HuH-7 (cell line): ENCODE measurements at regions not wholly inside any gene's neighbourhood (a gene's known extent, or its start where the extent isn't known, plus 50 kb on each side); places are given as distances from the start of the nearest gene placed in this dataset.
"Not testable (repeated sequence)": the region's sequence is repeated elsewhere in the genome, so short reads cannot be mapped to it uniquely, and the experiment has no call there.

Source experiments
- DNase-seq: peaks from one replicate; pipeline ENCODE4 v3.0.0; 2011; ENCODE audit warnings: low spot score

- no peak for DNase-seq
Measured at GRCh38 chr20:47929368-47930115, 144.3 kb upstream of the SULF2 start.

DNA sequence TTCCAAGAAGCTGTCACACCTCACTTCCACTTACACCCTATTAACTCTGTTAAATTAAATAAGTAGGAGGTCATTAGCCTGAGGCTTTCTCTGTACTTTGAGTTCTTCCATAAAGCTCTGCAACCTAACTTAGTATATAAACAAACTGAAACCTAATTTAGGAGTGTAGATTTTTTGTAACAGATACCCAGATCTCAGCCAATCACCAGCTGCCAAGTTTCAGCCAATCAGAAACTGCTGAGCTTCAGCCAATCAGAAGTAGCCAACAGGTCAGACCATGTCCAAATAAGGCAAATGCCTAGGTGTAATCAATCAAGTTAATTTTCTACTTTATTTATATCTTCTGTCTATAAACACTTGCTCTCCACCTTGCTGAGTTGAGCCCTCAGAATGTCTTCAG, 142.7 kb upstream of the SULF2 start:
- DNase-seq: no peak

GRCh38 chr20:47927385-47927851, 142.1 kb upstream of the SULF2 start:
- no peak for DNase-seq

DNA sequence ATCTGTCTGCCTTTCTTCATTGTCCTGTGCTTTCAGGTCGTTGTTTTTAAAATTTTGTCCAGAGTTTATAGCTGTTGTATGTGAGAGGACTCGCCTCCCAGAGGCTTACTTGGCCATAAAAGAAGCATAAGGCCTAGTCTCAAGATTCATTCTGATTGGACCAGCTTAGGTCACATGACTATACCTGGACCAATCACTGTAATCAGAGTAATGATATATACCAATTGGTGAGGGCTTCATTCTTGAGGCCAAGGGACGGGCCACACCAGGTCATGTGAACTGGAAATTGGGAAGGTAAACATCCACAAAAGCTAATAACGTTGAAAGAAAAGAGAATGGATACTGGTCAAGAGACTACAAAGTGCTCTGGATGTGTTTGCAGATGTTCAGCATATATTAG, 141.4 kb upstream of the SULF2 start:
- DNase-seq: no peak

DNA sequence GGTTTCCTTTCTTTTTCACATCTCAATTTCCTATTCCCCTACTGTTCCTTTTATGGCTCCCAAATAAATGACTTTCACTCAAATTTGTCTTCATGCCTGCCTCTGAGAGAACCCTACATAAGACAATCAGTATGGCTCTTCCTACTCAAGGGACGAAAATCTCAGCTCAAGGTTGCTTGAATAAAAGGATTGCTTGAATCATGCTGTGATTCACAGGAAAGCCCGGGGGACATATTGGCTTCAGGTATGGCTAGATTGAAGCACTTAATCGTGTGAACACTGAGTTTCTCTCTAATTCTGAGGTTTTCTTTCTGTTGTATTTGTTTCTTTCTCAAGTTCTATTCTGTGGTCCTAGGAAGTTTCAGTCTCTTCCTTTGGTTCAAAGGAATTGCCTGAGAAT, 140.3 kb upstream of the SULF2 start:
- no peak for DNase-seq

DNA sequence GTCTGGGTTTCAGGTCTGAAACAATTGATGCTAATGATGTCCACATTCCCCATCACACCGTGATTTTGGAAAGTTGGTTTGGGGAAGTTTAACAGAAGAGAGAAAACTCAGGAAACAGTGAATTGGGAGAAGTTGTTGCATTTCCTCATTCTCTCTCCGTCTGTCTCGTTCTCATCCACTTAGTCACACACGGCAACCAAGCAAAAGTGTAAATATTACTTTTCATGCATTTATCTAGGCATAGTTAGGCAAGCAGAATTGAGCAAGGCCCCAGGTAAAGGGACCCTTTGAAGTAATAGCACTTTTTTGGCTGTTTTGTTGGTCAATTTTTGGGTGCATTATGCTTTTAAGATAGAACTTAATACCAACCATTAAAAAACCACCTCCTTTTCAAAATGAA, 137.0 kb upstream of the SULF2 start:
- no peak for DNase-seq

DNA sequence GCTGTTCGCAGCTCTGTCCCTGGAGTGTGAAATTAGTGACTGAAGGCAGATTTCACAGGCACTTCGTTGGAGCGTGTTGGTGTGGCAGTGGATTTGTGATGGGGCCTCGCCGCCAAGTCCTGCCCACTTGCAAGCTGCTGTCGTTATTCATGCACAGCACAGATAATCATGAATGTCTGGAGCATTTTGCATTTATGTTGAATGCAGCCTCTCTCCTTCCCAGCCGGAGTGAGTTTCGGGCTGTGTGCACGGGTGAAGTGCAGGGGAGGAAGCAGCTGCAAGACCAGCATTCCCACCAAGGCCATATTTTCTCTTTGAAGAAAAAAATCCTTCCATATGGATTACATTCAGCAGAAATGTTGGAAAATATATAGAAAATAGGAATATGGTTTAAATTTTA, 136.5 kb upstream of the SULF2 start:
- DNase-seq: not testable (repeated sequence)

DNA sequence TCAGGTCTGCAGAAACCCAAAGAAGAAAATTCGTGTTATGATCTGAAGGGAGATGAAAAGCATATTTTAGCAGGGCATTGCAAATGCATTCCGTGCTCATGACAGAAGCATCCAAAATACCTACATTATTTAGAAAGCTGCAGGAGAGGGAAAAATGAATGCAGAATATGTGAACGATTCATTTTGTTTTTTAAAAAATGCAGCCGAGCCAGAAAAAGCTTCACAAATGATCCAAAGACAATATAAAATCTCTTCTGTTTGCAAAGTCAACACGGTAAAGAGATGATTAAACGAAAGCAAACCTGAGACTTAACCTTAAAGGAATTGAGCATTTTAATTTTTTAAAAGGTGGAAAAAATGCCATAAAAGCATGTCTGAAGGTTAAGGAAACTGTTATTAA, 136.1 kb upstream of the SULF2 start:
- no peak for DNase-seq

- no peak for DNase-seq
Measured at GRCh38 chr20:47917549-47918070, 132.3 kb upstream of the SULF2 start.

GRCh38 chr20:47915495-47915894, 130.2 kb upstream of the SULF2 start:
- DNase-seq: no peak

- DNase-seq: no peak
Measured at GRCh38 chr20:47914792-47915191, 129.5 kb upstream of the SULF2 start.

DNA sequence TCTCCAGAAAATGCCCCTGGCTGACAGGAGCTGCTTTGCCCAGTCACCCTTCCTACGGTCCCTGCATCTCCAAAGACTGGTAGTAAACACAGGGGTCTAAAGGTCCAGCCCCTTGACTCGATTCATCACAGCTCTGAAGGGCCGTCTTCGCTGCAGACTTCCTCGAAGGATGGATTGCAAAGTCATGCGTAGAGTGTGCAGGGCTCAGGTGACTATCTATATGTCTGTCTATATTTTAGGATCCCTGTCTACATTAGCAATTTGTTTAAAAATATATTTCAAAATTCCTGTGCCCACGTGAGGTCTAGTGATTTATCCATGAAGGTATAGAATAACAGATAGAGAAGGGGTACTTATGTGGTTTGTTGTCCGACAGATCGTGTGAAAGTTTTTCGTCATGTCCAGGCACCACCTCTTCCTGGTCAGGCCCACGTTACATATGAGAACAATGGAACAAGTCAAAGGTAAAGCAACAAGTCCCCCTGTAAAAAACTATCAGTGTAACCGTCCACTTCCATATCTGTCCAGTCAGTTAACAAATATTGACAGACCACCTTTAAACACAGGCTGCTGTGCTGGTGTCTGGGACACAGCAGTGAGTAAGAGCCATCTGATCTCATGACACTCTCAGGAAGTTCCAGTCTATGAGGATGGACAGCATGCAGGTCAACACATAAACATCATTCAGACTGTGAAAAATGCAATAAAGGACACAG, 127.7 kb upstream of the SULF2 start:
- DNase-seq: not testable (repeated sequence)

GRCh38 chr20:47912165-47912564, 126.9 kb upstream of the SULF2 start:
- not testable (repeated sequence) for DNase-seq

- DNase-seq: not testable (repeated sequence)
Measured at GRCh38 chr20:47909696-47910369, 124.6 kb upstream of the SULF2 start.

GRCh38 chr20:47908361-47909035, 123.2 kb upstream of the SULF2 start:
- DNase-seq: not testable (repeated sequence)

- not testable (repeated sequence) for DNase-seq
Measured at GRCh38 chr20:47907951-47908350, 122.7 kb upstream of the SULF2 start.

GRCh38 chr20:47907031-47907675, 121.9 kb upstream of the SULF2 start:
- DNase-seq: no peak

DNA sequence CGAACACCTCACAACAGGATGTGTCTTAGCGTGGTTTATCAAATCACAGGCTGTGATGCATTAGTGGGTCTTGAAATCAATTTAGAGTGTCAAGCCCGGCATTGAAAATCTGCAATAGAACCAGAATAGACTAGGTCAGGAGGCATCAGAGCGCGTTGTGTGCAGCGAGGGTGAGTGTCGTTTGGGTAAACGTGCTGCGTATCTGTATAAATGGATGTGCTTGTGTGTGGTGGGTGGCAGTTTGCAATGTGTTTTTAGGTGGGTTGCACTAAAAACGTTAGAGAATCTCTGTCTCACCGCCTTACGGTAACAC, 121.0 kb upstream of the SULF2 start:
- DNase-seq: no peak

- no peak for DNase-seq
Measured at GRCh38 chr20:47905628-47906347, 120.5 kb upstream of the SULF2 start.

GRCh38 chr20:47903009-47903408, 117.7 kb upstream of the SULF2 start:
- DNase-seq: not testable (repeated sequence)

DNA sequence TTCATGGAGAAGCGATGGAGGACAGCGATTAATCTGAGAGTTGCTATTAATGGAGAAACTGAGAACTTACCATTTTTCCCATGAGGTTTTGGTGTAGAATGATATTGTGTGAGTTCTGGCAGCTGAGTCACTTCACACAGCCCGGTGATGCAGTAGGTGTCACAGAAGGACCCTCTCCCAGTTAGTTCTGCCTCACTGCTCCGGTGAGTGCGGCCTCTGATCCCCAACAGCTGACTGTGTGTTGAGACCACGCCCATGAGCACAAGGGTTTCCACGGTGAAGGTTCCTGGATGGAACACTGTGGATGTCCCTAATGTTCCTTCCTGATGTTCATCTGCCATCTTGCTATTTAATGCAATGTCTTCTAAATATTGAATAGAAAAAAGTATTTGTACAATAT, 114.0 kb upstream of the SULF2 start:
- DNase-seq: not testable (repeated sequence)
